DND-41 (cell line): ENCODE measurements at regions not wholly inside any gene's neighbourhood (a gene's known extent, or its start where the extent isn't known, plus 50 kb on each side); places are given as distances from the start of the nearest gene placed in this dataset.

Experiments used
- CTCF ChIP-seq: IDR thresholded peaks from 2 replicates; pipeline ENCODE4 v1.5.1; 2012; ENCODE audit warnings: borderline replicate concordance, low read length, moderate library complexity, mild to moderate bottlenecking; ENCODE audit not compliant: poor library complexity, severe bottlenecking; ENCODE audit errors: extremely low read depth
- EZH2 ChIP-seq: IDR thresholded peaks from 3 replicates; pipeline ENCODE4 v1.6.1; 2012; ENCODE audit warnings: borderline replicate concordance, low read depth, mild to moderate bottlenecking, moderate library complexity, low read length, inconsistent platforms; ENCODE audit not compliant: severe bottlenecking

DNA sequence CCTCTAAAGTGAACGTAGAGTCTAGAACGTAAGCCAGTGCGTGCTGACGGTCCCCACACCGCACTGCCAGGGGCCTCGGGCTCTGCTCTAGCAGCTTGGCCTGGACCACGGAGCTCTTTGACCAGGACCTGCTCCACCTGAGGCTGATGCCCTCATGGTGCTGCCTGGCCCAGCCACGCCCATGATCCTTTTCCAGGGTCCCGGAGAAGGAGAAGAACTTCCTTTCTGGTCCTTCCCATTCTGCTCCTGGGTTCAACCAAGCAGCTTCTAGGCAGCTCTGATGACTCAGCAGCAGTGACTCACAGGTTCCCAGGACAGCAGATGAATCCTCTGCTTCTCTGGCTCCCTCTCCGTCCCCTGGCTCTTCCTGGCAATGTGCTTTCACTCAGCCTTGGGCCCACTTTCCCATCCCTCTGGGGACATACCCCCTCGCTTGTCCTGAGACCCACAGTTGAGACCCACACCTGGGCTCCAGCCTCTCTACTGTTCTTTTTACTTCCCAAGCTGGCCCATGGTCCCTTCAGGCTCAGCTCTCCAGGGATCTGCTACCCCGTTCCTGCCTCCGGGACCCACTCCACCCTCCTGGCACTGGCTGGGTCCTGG is 246.3 kb upstream of the RAB4A start:
- TF ChIP-seq CTCF (no peak), EZH2 (no peak)
